Hepatocyte (in vitro differentiated cells): ENCODE measurements at regions not wholly inside any gene's neighbourhood (a gene's known extent, or its start where the extent isn't known, plus 50 kb on each side); places are given as distances from the start of the nearest gene placed in this dataset.

Experiments
- DNase-seq: peaks from one replicate; pipeline ENCODE4 v3.0.0-alpha.2; 2016; ENCODE audit warnings: low spot score
- H2AFZ ChIP-seq: fragments of 200-600 bp; sonication (generic); 2 replicates; pipeline ENCODE4 v1.6.0; 2016; ENCODE audit warnings: antibody characterized with exemption, mild to moderate bottlenecking
- H3K27ac ChIP-seq: fragments of 200-600 bp; sonication (generic); 2 replicates; pipeline ENCODE4 v1.5.1; 2016; ENCODE audit warnings: mild to moderate bottlenecking
- H3K27me3 ChIP-seq: fragments of 200-600 bp; sonication (generic); 2 replicates; pipeline ENCODE4 v1.6.1; 2016
- H3K36me3 ChIP-seq: fragments of 200-600 bp; sonication (generic); replicated peaks from 2 replicates; pipeline ENCODE4 v1.5.1; 2016; ENCODE audit warnings: low read depth; ENCODE audit not compliant: insufficient read depth
- H3K4me1 ChIP-seq: fragments of 200-600 bp; sonication (generic); 2 replicates; pipeline ENCODE4 v1.5.1; 2016; ENCODE audit warnings: mild to moderate bottlenecking, moderate library complexity; ENCODE audit not compliant: insufficient read depth
- H3K4me2 ChIP-seq: fragments of 200-600 bp; sonication (generic); 2 replicates; pipeline ENCODE4 v1.6.0; 2016
- H3K4me3 ChIP-seq: fragments of 200-600 bp; sonication (generic); 2 replicates; pipeline ENCODE4 v1.5.1; 2016; ENCODE audit warnings: mild to moderate bottlenecking
- H3K79me2 ChIP-seq: fragments of 200-600 bp; sonication (generic); 2 replicates; pipeline ENCODE4 v1.6.0; 2017; ENCODE audit warnings: mild to moderate bottlenecking
- H3K9me2 ChIP-seq: fragments of 200-600 bp; sonication (generic); replicated peaks from 2 replicates; pipeline ENCODE4 v1.6.0; 2017; ENCODE audit warnings: mild to moderate bottlenecking; ENCODE audit not compliant: insufficient read depth
- H3K9me3 ChIP-seq: fragments of 200-600 bp; sonication (generic); 2 replicates; pipeline ENCODE4 v1.5.1; 2016; ENCODE audit warnings: low read depth, mild to moderate bottlenecking
- H4K20me1 ChIP-seq: fragments of 200-600 bp; sonication (generic); 2 replicates; pipeline ENCODE4 v1.6.0; 2016; ENCODE audit warnings: mild to moderate bottlenecking; ENCODE audit not compliant: insufficient read depth, poor library complexity, severe bottlenecking
- EZH2 ChIP-seq: fragments of 200-600 bp; sonication (generic); IDR thresholded peaks from 2 replicates; pipeline ENCODE4 v1.6.1; 2016; ENCODE audit warnings: antibody characterized with exemption, mild to moderate bottlenecking, borderline replicate concordance
- EZH2phosphoT487 ChIP-seq: fragments of 200-600 bp; sonication (generic); IDR thresholded peaks from one replicate; pipeline ENCODE4 v1.6.1; 2018; ENCODE audit warnings: antibody characterized with exemption, mild to moderate bottlenecking, low read depth, moderate library complexity; ENCODE audit not compliant: unreplicated experiment, severe bottlenecking
- WGBS: methylation state at CpG from one replicate; pipeline ENCODE4 v1.1.6; 2016; ENCODE audit warnings: low lambda C conversion rate; ENCODE audit errors: missing lambda C conversion rate; 5-methylcytosine and 5-hydroxymethylcytosine counted together
- TF ChIP-seq, protein P1 (sequence below): fragments of 200-600 bp; sonication (generic); IDR thresholded peaks from 2 replicates; pipeline ENCODE4 v1.5.1; 2016; ENCODE audit warnings: antibody characterized with exemption, mild to moderate bottlenecking; ENCODE audit not compliant: poor library complexity

DNA sequence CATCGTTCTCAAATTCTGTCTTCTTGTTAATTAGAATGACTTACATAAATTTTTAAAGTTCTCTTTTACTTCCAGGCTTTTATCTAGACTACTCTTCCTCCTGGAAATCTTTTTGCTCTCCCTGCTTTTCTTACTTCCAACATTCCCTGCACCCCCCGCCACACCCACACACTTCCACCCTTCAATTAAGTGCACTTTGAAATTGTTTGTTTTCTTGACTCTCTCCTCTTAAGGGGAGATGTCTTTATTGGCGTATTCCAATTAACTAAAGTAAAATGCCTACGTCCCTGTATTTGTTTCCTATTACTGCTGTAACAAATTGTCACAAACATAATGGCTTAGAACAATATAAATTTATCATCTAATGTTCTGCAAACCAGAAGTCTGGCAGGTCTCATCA, 125.2 kb upstream of the KRR1 start:
- DNase-seq, result no peak
- Histone ChIP-seq H2AFZ (no peak overlapping the region), H3K27me3 (no peaks in the 10 kb centered on the region), H3K4me2 (no peak overlapping the region), H3K36me3 (no peaks in the 10 kb centered on the region), H3K79me2 (no peaks in the 10 kb centered on the region), H4K20me1 (no peaks in the 10 kb centered on the region), H3K9me2 (no peaks in the 10 kb centered on the region), H3K9me3 (no peaks in the 10 kb centered on the region), H3K27ac (no peak overlapping the region), H3K4me1 (peaks cover 11% of the 10 kb centered on the region), H3K4me3 (no peak overlapping the region)
- TF ChIP-seq EZH2, result no peak
- TF ChIP-seq, protein P1, sequence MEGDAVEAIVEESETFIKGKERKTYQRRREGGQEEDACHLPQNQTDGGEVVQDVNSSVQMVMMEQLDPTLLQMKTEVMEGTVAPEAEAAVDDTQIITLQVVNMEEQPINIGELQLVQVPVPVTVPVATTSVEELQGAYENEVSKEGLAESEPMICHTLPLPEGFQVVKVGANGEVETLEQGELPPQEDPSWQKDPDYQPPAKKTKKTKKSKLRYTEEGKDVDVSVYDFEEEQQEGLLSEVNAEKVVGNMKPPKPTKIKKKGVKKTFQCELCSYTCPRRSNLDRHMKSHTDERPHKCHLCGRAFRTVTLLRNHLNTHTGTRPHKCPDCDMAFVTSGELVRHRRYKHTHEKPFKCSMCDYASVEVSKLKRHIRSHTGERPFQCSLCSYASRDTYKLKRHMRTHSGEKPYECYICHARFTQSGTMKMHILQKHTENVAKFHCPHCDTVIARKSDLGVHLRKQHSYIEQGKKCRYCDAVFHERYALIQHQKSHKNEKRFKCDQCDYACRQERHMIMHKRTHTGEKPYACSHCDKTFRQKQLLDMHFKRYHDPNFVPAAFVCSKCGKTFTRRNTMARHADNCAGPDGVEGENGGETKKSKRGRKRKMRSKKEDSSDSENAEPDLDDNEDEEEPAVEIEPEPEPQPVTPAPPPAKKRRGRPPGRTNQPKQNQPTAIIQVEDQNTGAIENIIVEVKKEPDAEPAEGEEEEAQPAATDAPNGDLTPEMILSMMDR, result no peak
- no peak for TF ChIP-seq EZH2phosphoT487
- WGBS, result 76% methylated on average over 4 of the region's 4 CpGs

DNA sequence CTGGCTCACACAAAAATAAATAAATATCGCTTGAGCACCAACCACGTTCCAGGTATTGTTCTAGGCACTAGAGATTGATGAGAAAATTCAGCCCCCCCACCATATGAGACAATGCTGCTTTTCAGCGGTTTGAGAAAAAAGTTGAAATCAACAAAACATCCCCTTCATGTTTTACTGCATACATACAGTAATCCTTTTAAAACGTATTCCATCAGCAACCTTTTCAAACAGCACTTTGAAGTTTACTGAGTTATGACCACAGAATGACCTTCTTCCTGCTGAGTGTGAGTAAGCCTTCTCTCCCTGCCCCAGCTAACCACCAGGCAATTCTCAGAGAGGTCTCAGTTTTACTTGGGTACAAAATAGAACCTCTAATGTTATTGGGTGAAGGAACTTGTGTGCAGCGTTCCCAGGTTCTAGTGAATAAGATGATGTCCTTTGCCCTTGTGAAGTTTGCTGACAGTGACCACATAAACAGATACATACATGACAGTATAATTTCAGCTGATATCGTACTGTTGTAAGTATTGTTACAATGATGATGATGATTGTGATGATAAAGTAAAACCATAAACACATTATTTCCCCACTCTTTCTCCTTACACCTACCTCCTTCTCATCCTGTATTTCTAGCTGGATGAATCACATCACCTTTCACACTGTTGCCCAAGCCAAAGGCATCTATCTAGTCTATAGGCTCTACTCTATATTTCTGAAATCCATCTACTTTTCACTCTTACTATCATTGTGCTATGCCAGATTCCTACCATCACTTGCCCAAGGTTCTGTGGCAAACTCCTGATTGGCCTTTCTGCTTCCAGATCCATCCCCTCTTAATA, 124.4 kb upstream of the KRR1 start:
- Histone ChIP-seq H3K4me3 (no peak overlapping the region), H3K9me3 (no peaks in the 10 kb centered on the region), H3K27me3 (no peaks in the 10 kb centered on the region), H3K4me1 (peaks cover 11% of the 10 kb centered on the region), H3K9me2 (no peaks in the 10 kb centered on the region), H3K4me2 (no peak overlapping the region), H2AFZ (no peak overlapping the region), H3K36me3 (no peaks in the 10 kb centered on the region), H3K79me2 (no peaks in the 10 kb centered on the region), H4K20me1 (no peaks in the 10 kb centered on the region), H3K27ac (peak overlapping the region; percentile 3)
- WGBS, result 39% methylated on average over 6 of the region's 6 CpGs
- peak; percentile 43 for DNase-seq
- TF ChIP-seq EZH2phosphoT487 (no peak), EZH2 (no peak)
- TF ChIP-seq, protein P1, result no peak

DNA sequence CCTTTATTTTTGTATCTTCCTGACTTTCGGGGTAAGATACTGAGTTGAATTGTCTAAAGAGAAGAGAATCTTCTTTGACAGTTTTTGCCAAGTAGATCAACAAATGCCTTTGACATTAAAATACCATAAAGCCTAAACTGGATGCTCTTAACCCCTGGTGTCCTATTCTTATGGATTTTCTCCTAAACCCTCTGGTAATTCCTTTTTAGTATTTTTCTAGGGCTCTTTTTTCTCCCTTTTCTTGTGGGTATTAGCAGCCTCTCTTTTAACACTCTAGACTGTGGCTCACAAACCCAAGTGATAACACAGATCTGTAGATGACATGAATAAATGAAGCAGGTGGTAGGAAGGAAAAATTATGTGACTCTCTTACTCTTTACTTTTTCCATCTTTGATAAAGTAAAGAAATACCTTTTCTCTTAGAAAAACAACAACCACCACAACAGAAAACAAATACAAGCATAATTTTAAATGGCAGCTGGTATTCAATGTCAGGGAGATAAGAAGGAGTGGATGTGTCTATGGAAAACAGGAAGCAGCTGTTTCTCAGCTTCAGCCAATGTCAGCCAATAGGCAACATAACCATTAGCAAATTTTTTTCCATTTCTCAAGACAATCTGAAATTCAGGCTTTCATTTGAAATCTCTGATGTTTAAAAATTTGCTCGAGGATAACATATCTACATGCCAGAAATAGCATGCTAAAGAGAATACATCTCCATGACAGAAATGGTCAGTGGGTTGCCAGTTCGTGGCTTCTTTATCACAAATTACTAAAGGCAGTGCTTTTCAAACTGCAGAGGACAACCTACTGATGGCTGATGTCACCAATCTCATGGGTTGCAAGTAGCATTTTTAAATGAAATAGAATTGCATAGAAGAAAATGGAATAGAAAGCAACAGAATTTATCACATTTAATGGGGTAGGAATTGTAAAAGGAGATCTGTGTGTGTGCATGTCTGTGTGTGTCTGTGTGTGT, 123.1 kb upstream of the KRR1 start:
- no peaks in the 10 kb centered on the region for H3K9me3 ChIP-seq
- H3K27ac ChIP-seq, result peak overlapping the region; percentile 3
- WGBS, result 64% methylated on average over 3 of the region's 3 CpGs
- no peaks in the 10 kb centered on the region for H3K79me2 ChIP-seq
- no peak overlapping the region for H3K4me2 ChIP-seq
- no peaks in the 10 kb centered on the region for H3K9me2 ChIP-seq
- H2AFZ ChIP-seq, result peak overlapping the region; percentile 12
- H3K4me3 ChIP-seq, result no peak overlapping the region
- H3K27me3 ChIP-seq, result no peaks in the 10 kb centered on the region
- H3K4me1 ChIP-seq, result peaks cover 11% of the 10 kb centered on the region
- H4K20me1 ChIP-seq, result no peaks in the 10 kb centered on the region
- H3K36me3 ChIP-seq, result no peaks in the 10 kb centered on the region
- no peak for DNase-seq
- TF ChIP-seq EZH2phosphoT487 (no peak), EZH2 (no peak)
- TF ChIP-seq, protein P1, result no peak
